KMS-11 (cell line): ENCODE measurements at regions not wholly inside any gene's neighbourhood (a gene's known extent, or its start where the extent isn't known, plus 50 kb on each side); places are given as distances from the start of the nearest gene placed in this dataset.

Experiments
- H2AFZ ChIP-seq: fragments of 200-600 bp; sonication (generic); 2 replicates; pipeline ENCODE4 v1.6.1; 2016; ENCODE audit warnings: antibody characterized with exemption, mixed run types, low read depth
- H3K27ac ChIP-seq: fragments of 200-600 bp; sonication (generic); 2 replicates; pipeline ENCODE4 v1.6.1; 2016; ENCODE audit warnings: mild to moderate bottlenecking, mixed run types
- H3K27me3 ChIP-seq: fragments of 200-600 bp; sonication (generic); 2 replicates; pipeline ENCODE4 v1.6.1; 2017; ENCODE audit warnings: mild to moderate bottlenecking, low read depth, mixed run types, moderate library complexity; ENCODE audit not compliant: insufficient read depth
- H3K36me3 ChIP-seq: fragments of 200-600 bp; sonication (generic); 2 replicates; pipeline ENCODE4 v1.6.1; 2017; ENCODE audit warnings: mild to moderate bottlenecking, mixed run types; ENCODE audit not compliant: insufficient read depth
- H3K4me1 ChIP-seq: fragments of 200-600 bp; sonication (generic); 2 replicates; pipeline ENCODE4 v1.6.1; 2016; ENCODE audit warnings: mild to moderate bottlenecking, low read depth, mixed run types; ENCODE audit not compliant: poor library complexity, severe bottlenecking
- H3K4me2 ChIP-seq: fragments of 200-600 bp; sonication (generic); 2 replicates; pipeline ENCODE4 v1.7.0; 2016; ENCODE audit warnings: mild to moderate bottlenecking, mixed run types
- H3K4me3 ChIP-seq: fragments of 200-600 bp; sonication (generic); IDR thresholded peaks from 2 replicates; pipeline ENCODE4 v1.6.1; 2017; ENCODE audit warnings: low read depth, low read length, mixed read lengths; ENCODE audit not compliant: insufficient read depth
- H3K79me2 ChIP-seq: fragments of 200-600 bp; sonication (generic); 2 replicates; pipeline ENCODE4 v1.6.1; 2016; ENCODE audit warnings: low read depth, mixed run types; ENCODE audit not compliant: insufficient read depth
- H3K9ac ChIP-seq: fragments of 200-600 bp; sonication (generic); 2 replicates; pipeline ENCODE4 v1.6.1; 2016; ENCODE audit warnings: mild to moderate bottlenecking, mixed run types
- H4K20me1 ChIP-seq: fragments of 200-600 bp; sonication (generic); 2 replicates; pipeline ENCODE4 v1.6.1; 2016; ENCODE audit warnings: mild to moderate bottlenecking, mixed run types; ENCODE audit not compliant: insufficient read depth
- CTCF ChIP-seq: fragments of 200-600 bp; sonication (generic); conservative IDR thresholded peaks from 2 replicates; pipeline ENCODE4 v1.6.1; 2017; ENCODE audit warnings: low read depth, mild to moderate bottlenecking, antibody characterized with exemption, low read length, moderate library complexity, mixed read lengths

- no peak overlapping the region for H2AFZ ChIP-seq
- no peaks in the 10 kb centered on the region for H3K27me3 ChIP-seq
- no peak overlapping the region for H3K9ac ChIP-seq
- no peak overlapping the region for H3K27ac ChIP-seq
- H3K4me1 ChIP-seq, result peaks cover 21% of the 10 kb centered on the region
- H3K4me3 ChIP-seq, result no peak overlapping the region
- H4K20me1 ChIP-seq, result no peaks in the 10 kb centered on the region
- H3K4me2 ChIP-seq, result no peak overlapping the region
- TF ChIP-seq CTCF, result no peak
- no peaks in the 10 kb centered on the region for H3K36me3 ChIP-seq
- H3K79me2 ChIP-seq, result no peaks in the 10 kb centered on the region
Observed at GRCh38 chr5:96067894-96068614, 106.4 kb upstream of the ELL2 start.

- peaks cover 21% of the 10 kb centered on the region for H3K4me1 ChIP-seq
- no peaks in the 10 kb centered on the region for H3K27me3 ChIP-seq
- H3K9ac ChIP-seq, result no peak overlapping the region
- H2AFZ ChIP-seq, result no peak overlapping the region
- H3K4me2 ChIP-seq, result no peak overlapping the region
- H4K20me1 ChIP-seq, result no peaks in the 10 kb centered on the region
- H3K27ac ChIP-seq, result no peak overlapping the region
- H3K4me3 ChIP-seq, result no peak overlapping the region
- no peaks in the 10 kb centered on the region for H3K79me2 ChIP-seq
- TF ChIP-seq CTCF, result no peak
- H3K36me3 ChIP-seq, result no peaks in the 10 kb centered on the region
Observed at GRCh38 chr5:96067251-96067650, 105.6 kb upstream of the ELL2 start.

GRCh38 chr5:96066386-96066719 is 104.7 kb upstream of the ELL2 start:
- H3K36me3 ChIP-seq, result no peaks in the 10 kb centered on the region
- peak overlapping the region; percentile 36; the same call in 1 of the 2 replicates for H3K27ac ChIP-seq
- H4K20me1 ChIP-seq, result no peaks in the 10 kb centered on the region
- no peaks in the 10 kb centered on the region for H3K27me3 ChIP-seq
- no peak for TF ChIP-seq CTCF
- no peak overlapping the region for H2AFZ ChIP-seq
- H3K4me1 ChIP-seq, result peaks cover 21% of the 10 kb centered on the region
- H3K9ac ChIP-seq, result no peak overlapping the region
- no peaks in the 10 kb centered on the region for H3K79me2 ChIP-seq
- no peak overlapping the region for H3K4me3 ChIP-seq
- H3K4me2 ChIP-seq, result 0 out of 2 replicates have a peak overlapping the region, but pooled peaks have one; percentile 31

- H3K27ac ChIP-seq, result peak overlapping the region; percentile 36; the same call in 1 of the 2 replicates
- H4K20me1 ChIP-seq, result no peaks in the 10 kb centered on the region
- peak overlapping the region; percentile 1; the same call in 1 of the 2 replicates for H2AFZ ChIP-seq
- H3K4me1 ChIP-seq, result peaks cover 21% of the 10 kb centered on the region
- no peaks in the 10 kb centered on the region for H3K79me2 ChIP-seq
- H3K36me3 ChIP-seq, result no peaks in the 10 kb centered on the region
- H3K27me3 ChIP-seq, result no peaks in the 10 kb centered on the region
- TF ChIP-seq CTCF, result no peak
- no peak overlapping the region for H3K4me3 ChIP-seq
- H3K4me2 ChIP-seq, result 0 out of 2 replicates have a peak overlapping the region, but pooled peaks have one; percentile 31
- H3K9ac ChIP-seq, result no peak overlapping the region
Observed at GRCh38 chr5:96065685-96066385, 104.2 kb upstream of the ELL2 start.
